Keratinocyte (primary cell): ENCODE measurements at regions not wholly inside any gene's neighbourhood (a gene's known extent, or its start where the extent isn't known, plus 50 kb on each side); places are given as distances from the start of the nearest gene placed in this dataset.

Experiments
- DNase-seq: peaks from one replicate; pipeline ENCODE4 v3.0.0-alpha.2; 2011; ENCODE audit warnings: low read depth, missing footprints, low spot score
- FAIRE-seq: peaks from 2 replicates; lab custom pipeline; 2011; peaks lifted over from hg19 to GRCh38; lab: Jason Lieb, UNC
- H2AFZ ChIP-seq: 2 replicates; pipeline ENCODE4 v1.6.0; 2012; ENCODE audit warnings: low read length, control low read depth, inconsistent platforms; ENCODE audit not compliant: control insufficient read depth
- H3K27ac ChIP-seq: 2 replicates; pipeline ENCODE4 v1.5.1; 2011; ENCODE audit warnings: low read length; ENCODE audit not compliant: control insufficient read depth, insufficient read depth
- H3K27me3 ChIP-seq: 3 replicates; pipeline ENCODE4 v1.6.0; 2011; ENCODE audit warnings: low read length; ENCODE audit not compliant: control insufficient read depth, insufficient read depth; ENCODE audit errors: extremely low read depth
- H3K36me3 ChIP-seq, 2 experiments: 2 replicates in 1 of 2; 3 replicates in 1 of 2; pipeline ENCODE4 v1.5.1; 2011; ENCODE audit warnings: low read length in 2 of 2, mild to moderate bottlenecking in 1 of 2; ENCODE audit not compliant: control insufficient read depth in 2 of 2, insufficient read depth in 2 of 2; ENCODE audit errors: extremely low read depth in 1 of 2
- H3K4me1 ChIP-seq: 3 replicates; pipeline ENCODE4 v1.5.1; 2011; ENCODE audit warnings: low read length; ENCODE audit not compliant: control insufficient read depth, insufficient read depth; ENCODE audit errors: extremely low read depth
- H3K4me2 ChIP-seq: 3 replicates; pipeline ENCODE4 v1.6.0; 2011; ENCODE audit warnings: low read depth, low read length; ENCODE audit not compliant: control insufficient read depth, insufficient read depth; ENCODE audit errors: extremely low read depth
- H3K4me3 ChIP-seq, 3 experiments: fragments of 200-600 bp in 1 of 3; sonication (generic) in 1 of 3; 2 replicates in 2 of 3; 3 replicates in 1 of 3; pipeline ENCODE4 v1.5.1; 2011 to 2016; ENCODE audit warnings: low read length in 3 of 3, mild to moderate bottlenecking in 3 of 3, control low read depth in 2 of 3, inconsistent platforms in 1 of 3, low read depth in 1 of 3, mixed read lengths in 1 of 3, mixed run types in 1 of 3, moderate library complexity in 1 of 3; ENCODE audit not compliant: control insufficient read depth in 2 of 3, insufficient read depth in 2 of 3; ENCODE audit errors: extremely low read depth in 1 of 3
- H3K79me2 ChIP-seq: 2 replicates; pipeline ENCODE4 v1.6.0; 2012; ENCODE audit warnings: low read length; ENCODE audit not compliant: control insufficient read depth, insufficient read depth
- H3K9ac ChIP-seq: 3 replicates; pipeline ENCODE4 v1.6.0; 2011; ENCODE audit warnings: low read length; ENCODE audit not compliant: control insufficient read depth, insufficient read depth; ENCODE audit errors: extremely low read depth
- H3K9me1 ChIP-seq: 3 replicates; pipeline ENCODE4 v1.6.0; 2011; ENCODE audit warnings: low read length; ENCODE audit not compliant: control insufficient read depth, insufficient read depth; ENCODE audit errors: extremely low read depth
- H3K9me3 ChIP-seq: 2 replicates; pipeline ENCODE4 v1.5.1; 2012; ENCODE audit warnings: low read depth, low read length; ENCODE audit not compliant: control insufficient read depth
- H4K20me1 ChIP-seq: 3 replicates; pipeline ENCODE4 v1.6.0; 2011; ENCODE audit warnings: low read length; ENCODE audit not compliant: control insufficient read depth, insufficient read depth; ENCODE audit errors: extremely low read depth
- CTCF ChIP-seq, 3 experiments: IDR thresholded peaks in 1 of 3; conservative IDR thresholded peaks in 1 of 3; optimal IDR thresholded peaks in 1 of 3; 2 replicates in 2 of 3; 3 replicates in 1 of 3; pipeline versions ENCODE3 to v1.5.1; 2011; ENCODE audit warnings: low read length in 3 of 3, mild to moderate bottlenecking in 3 of 3, moderate library complexity in 2 of 3, control low read depth in 1 of 3, inconsistent platforms in 1 of 3; ENCODE audit not compliant: insufficient read depth in 2 of 3; ENCODE audit errors: extremely low read depth in 1 of 3
- EZH2 ChIP-seq: IDR thresholded peaks from one replicate; pipeline ENCODE4 v1.6.1; 2012; ENCODE audit warnings: inconsistent platforms, mild to moderate bottlenecking, low read length, moderate library complexity
- dilution Hi-C: fragments of 300-500 bp; cut with MboI; formaldehyde crosslinking; loops from one replicate; pipeline ENCODE4 v1.7.0; 2020; ENCODE audit warnings: low sequenced_read_pairs; ENCODE audit not compliant: extremely low pct_ligation_motif_present

DNA sequence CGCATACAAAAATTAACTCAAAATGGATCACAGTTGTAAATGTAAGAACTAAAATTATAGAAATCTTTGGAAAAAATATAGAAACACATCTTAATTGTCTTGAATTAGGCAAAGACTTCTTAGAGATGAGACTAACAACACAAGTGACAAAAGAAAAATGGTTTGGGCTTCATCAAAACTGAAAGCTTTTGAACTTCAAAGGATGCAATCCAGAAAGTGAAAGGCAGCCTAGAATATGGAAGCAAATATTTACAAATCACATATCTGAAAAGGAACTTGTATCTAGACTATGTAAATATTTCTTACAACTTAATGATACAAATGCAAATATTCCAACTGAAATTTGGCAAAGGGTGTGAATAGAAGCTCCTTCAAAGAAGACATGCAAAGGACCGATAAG, 582.8 kb upstream of the ZEB2 start:
- no peak overlapping the region for H3K27ac ChIP-seq
- H2AFZ ChIP-seq = no peak overlapping the region
- no peak overlapping the region for H3K9ac ChIP-seq
- no peaks in the 10 kb centered on the region for H3K9me1 ChIP-seq
- no peaks in the 10 kb centered on the region for H3K36me3 ChIP-seq
- H4K20me1 ChIP-seq = no peaks in the 10 kb centered on the region
- H3K4me3 ChIP-seq = no peak overlapping the region
- H3K9me3 ChIP-seq = no peaks in the 10 kb centered on the region
- peaks cover 2% of the 10 kb centered on the region for H3K4me1 ChIP-seq
- dilution Hi-C loops = no loop called here
- no peak for FAIRE-seq
- no peaks in the 10 kb centered on the region for H3K79me2 ChIP-seq
- TF ChIP-seq EZH2 (no peak), CTCF (optimal IDR thresholded peaks at IDR 0.05 in 1 of 3, IDR thresholded peaks at IDR 0.05 in 1 of 3, conservative IDR thresholded peaks at IDR 0.05 in 1 of 3; ENCODE audit: extremely low read depth in 1 of 3, insufficient read depth in 2 of 3, low read length in 3 of 3) (no peak)
- no peak for DNase-seq
- H3K27me3 ChIP-seq = no peaks in the 10 kb centered on the region
- no peak overlapping the region for H3K4me2 ChIP-seq

GRCh38 chr2:145100301-145100700, 580.4 kb upstream of the ZEB2 start:
- no peak overlapping the region for H3K9ac ChIP-seq
- FAIRE-seq (peak; percentile 29), DNase-seq (no peak)
- no peaks in the 10 kb centered on the region for H3K79me2 ChIP-seq
- no peaks in the 10 kb centered on the region for H3K36me3 ChIP-seq
- H3K27ac ChIP-seq = no peak overlapping the region
- no peaks in the 10 kb centered on the region for H3K27me3 ChIP-seq
- peaks cover 2% of the 10 kb centered on the region for H3K4me1 ChIP-seq
- H3K9me3 ChIP-seq = no peaks in the 10 kb centered on the region
- dilution Hi-C loops = no loop called here
- H4K20me1 ChIP-seq = no peaks in the 10 kb centered on the region
- TF ChIP-seq CTCF (optimal IDR thresholded peaks at IDR 0.05 in 1 of 3, IDR thresholded peaks at IDR 0.05 in 1 of 3, conservative IDR thresholded peaks at IDR 0.05 in 1 of 3; ENCODE audit: extremely low read depth in 1 of 3, insufficient read depth in 2 of 3, low read length in 3 of 3) (no peak), EZH2 (no peak)
- H2AFZ ChIP-seq = no peak overlapping the region
- no peak overlapping the region for H3K4me3 ChIP-seq
- no peaks in the 10 kb centered on the region for H3K9me1 ChIP-seq
- H3K4me2 ChIP-seq = no peak overlapping the region
